ENCODE measurements at regions not wholly inside any gene's neighbourhood (a gene's known extent, or its start where the extent isn't known, plus 50 kb on each side); places are given as distances from the start of the nearest gene placed in this dataset.
"Not testable (repeated sequence)": the region's sequence is repeated elsewhere in the genome, so short reads cannot be mapped to it uniquely, and the experiment has no call there.

DNA sequence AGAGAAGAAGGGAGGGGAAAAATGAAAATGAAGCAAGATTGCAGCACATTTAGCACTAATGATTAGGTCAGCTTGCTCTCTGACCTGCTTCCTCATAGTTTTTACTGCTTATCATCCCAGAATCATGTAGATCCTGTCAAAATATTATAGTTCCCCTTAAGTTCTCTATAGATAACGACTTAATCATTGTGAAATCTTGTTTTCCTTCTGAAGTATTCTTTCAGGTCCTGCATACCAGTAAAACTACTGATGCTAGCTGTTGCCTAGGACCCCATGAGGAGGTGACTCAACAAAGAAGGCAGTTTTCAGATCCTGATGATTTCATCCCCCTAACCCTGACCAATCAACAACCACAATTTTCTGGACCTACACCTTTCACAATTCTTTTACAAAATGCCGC, 1131.7 kb downstream of the SLITRK5 start:
- no peaks in the 10 kb centered on the region for H4K20me1 ChIP-seq (ENCODE audit: insufficient read depth, low read depth, low read length)
- no peak overlapping the region for H3K27ac ChIP-seq (ENCODE audit: low read length)
- no peaks in the 10 kb centered on the region for H3K9me2 ChIP-seq (replicated peaks; ENCODE audit: insufficient read depth, low read length)
- H3K4me1 ChIP-seq (ENCODE audit: low read length): no peaks in the 10 kb centered on the region
- H3K36me3 ChIP-seq (ENCODE audit: insufficient read depth, low read length): no peaks in the 10 kb centered on the region; the same call in 1 of the 2 replicates
- H3K9me3 ChIP-seq (ENCODE audit: low read length): no peaks in the 10 kb centered on the region
- no peaks in the 10 kb centered on the region for H3K27me3 ChIP-seq (ENCODE audit: low read length)
- H3K4me3 ChIP-seq (ENCODE audit: low read length): no peak overlapping the region
- H3K4me2 ChIP-seq (ENCODE audit: low read depth, low read length, poor library complexity, severe bottlenecking): no peak overlapping the region
- no peak for DNase-seq
- H2AFZ ChIP-seq (ENCODE audit: low read length): peak overlapping the region; percentile 69
- H3K9ac ChIP-seq (ENCODE audit: low read length): no peak overlapping the region
- no peaks in the 10 kb centered on the region for H3K79me2 ChIP-seq (ENCODE audit: low read length)

DNA sequence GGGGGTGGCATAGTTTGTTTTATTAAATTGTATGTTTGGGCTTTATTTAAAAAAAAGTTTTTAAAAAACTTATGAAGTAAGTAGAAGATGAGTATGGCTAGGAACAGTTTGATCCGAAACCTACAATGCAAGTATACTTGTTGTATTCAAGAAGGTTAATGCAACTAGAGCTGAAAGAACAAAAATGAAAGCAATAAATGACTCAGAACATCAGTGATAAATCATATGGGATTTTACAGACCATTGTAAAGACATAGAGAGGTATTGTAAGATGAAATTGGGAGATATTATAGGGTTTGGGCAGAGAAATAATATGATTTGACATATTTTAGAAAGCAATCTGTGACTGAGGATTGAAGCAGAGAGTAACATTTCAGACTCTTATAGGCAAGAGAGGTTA, 1135.3 kb downstream of the SLITRK5 start:
- H2AFZ ChIP-seq (ENCODE audit: low read length): peak overlapping the region; percentile 89
- H3K4me1 ChIP-seq (ENCODE audit: low read length): no peaks in the 10 kb centered on the region
- no peak for DNase-seq
- H3K36me3 ChIP-seq (ENCODE audit: insufficient read depth, low read length): no peaks in the 10 kb centered on the region; the same call in 1 of the 2 replicates
- H4K20me1 ChIP-seq (ENCODE audit: insufficient read depth, low read depth, low read length): no peaks in the 10 kb centered on the region
- no peak overlapping the region for H3K27ac ChIP-seq (ENCODE audit: low read length)
- no peaks in the 10 kb centered on the region for H3K27me3 ChIP-seq (ENCODE audit: low read length)
- H3K9me3 ChIP-seq (ENCODE audit: low read length): peaks cover 11% of the 10 kb centered on the region
- no peak overlapping the region for H3K9ac ChIP-seq (ENCODE audit: low read length)
- H3K9me2 ChIP-seq (replicated peaks; ENCODE audit: insufficient read depth, low read length): no peaks in the 10 kb centered on the region
- no peak overlapping the region for H3K4me3 ChIP-seq (ENCODE audit: low read length)
- H3K79me2 ChIP-seq (ENCODE audit: low read length): no peaks in the 10 kb centered on the region
- H3K4me2 ChIP-seq (ENCODE audit: low read depth, low read length, poor library complexity, severe bottlenecking): no peak overlapping the region

DNA sequence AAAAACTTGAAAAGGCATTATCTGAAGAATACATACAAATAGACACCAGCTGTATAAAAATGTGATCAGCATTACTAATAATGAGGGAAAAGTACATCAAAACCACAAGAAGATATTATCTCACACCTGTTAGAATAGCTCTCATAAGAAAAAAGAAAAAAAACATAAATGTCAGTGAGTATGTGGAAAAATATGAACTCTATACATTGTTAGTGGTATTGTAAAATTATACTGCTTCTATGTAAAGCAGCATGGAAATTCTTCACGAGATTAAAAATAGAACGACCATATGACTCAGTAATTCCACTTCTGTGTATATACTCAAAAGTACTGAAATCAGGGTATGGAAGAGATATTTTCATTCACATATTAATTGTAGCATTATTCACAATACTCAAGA, 1146.4 kb downstream of the SLITRK5 start:
- no peaks in the 10 kb centered on the region for H3K36me3 ChIP-seq (ENCODE audit: insufficient read depth, low read length)
- no peak for DNase-seq

DNA sequence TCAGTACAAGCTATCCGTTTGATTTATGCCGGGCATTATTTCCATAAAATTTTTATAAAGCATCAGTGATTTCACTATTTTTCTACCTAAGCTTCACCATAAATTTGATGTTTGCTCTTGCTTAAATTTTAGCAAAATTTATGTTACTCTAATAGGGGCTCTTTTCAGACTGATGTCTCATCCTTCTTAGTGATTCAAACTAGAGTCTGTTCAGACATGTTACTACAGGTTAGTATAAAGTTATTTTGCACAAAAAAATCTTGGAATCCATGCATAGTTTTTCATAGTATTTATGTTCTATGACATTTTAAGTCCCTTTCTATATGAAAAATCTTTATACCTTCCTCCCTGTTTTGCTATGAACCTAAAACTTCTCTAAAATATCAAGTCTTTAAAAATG, 1151.9 kb downstream of the SLITRK5 start:
- Histone ChIP-seq H3K36me3 (ENCODE audit: insufficient read depth, low read length) (no peaks in the 10 kb centered on the region), H2AFZ (ENCODE audit: low read length) (no peak overlapping the region), H3K4me1 (ENCODE audit: low read length) (peaks cover 2% of the 10 kb centered on the region; the same call in 1 of the 2 replicates), H3K27me3 (ENCODE audit: low read length) (no peaks in the 10 kb centered on the region), H3K9ac (ENCODE audit: low read length) (no peak overlapping the region), H3K9me2 (replicated peaks; ENCODE audit: insufficient read depth, low read length) (no peaks in the 10 kb centered on the region), H3K4me3 (ENCODE audit: low read length) (no peak overlapping the region), H3K9me3 (ENCODE audit: low read length) (no peaks in the 10 kb centered on the region; the same call in 1 of the 2 replicates), H4K20me1 (ENCODE audit: insufficient read depth, low read depth, low read length) (no peaks in the 10 kb centered on the region), H3K27ac (ENCODE audit: low read length) (no peak overlapping the region), H3K79me2 (ENCODE audit: low read length) (no peaks in the 10 kb centered on the region), H3K4me2 (ENCODE audit: low read depth, low read length, poor library complexity, severe bottlenecking) (no peak overlapping the region)
- no peak for DNase-seq

More for the DNA sequence above, 1146.4 kb downstream of the SLITRK5 start:
- no peak overlapping the region for H2AFZ ChIP-seq (ENCODE audit: low read length)
- no peaks in the 10 kb centered on the region for H3K79me2 ChIP-seq (ENCODE audit: low read length)
- no peak overlapping the region for H3K27ac ChIP-seq (ENCODE audit: low read length)
- no peaks in the 10 kb centered on the region; the same call in 1 of the 2 replicates for H3K9me3 ChIP-seq (ENCODE audit: low read length)
- no peaks in the 10 kb centered on the region for H3K27me3 ChIP-seq (ENCODE audit: low read length)
- H3K9me2 ChIP-seq (replicated peaks; ENCODE audit: insufficient read depth, low read length): no peaks in the 10 kb centered on the region
- H3K4me3 ChIP-seq (ENCODE audit: low read length): no peak overlapping the region
- H3K4me1 ChIP-seq (ENCODE audit: low read length): no peaks in the 10 kb centered on the region
- no peak overlapping the region for H3K9ac ChIP-seq (ENCODE audit: low read length)
- H3K4me2 ChIP-seq (ENCODE audit: low read depth, low read length, poor library complexity, severe bottlenecking): no peak overlapping the region
- H4K20me1 ChIP-seq (ENCODE audit: insufficient read depth, low read depth, low read length): no peaks in the 10 kb centered on the region

DNA sequence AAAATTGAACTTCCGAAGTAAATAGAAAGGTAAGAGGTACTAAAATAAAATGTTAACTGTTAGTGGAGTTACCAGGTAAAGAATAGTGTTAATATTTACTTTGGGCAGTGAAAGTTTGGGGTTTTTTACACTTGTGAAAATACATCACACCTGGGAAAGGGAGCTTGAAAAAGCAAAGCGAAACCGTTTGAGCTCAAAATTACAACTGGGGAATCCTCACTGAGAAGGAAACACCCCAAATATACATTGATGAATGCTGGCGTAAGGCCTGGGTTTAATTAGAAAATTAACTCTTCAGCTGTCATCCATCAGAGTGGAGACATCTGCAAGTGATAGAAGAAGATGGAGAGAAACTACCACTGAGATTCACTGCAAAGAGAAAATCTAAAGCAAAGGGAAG, 1153.0 kb downstream of the SLITRK5 start:
- no peak overlapping the region for H3K4me3 ChIP-seq (ENCODE audit: low read length)

DNA sequence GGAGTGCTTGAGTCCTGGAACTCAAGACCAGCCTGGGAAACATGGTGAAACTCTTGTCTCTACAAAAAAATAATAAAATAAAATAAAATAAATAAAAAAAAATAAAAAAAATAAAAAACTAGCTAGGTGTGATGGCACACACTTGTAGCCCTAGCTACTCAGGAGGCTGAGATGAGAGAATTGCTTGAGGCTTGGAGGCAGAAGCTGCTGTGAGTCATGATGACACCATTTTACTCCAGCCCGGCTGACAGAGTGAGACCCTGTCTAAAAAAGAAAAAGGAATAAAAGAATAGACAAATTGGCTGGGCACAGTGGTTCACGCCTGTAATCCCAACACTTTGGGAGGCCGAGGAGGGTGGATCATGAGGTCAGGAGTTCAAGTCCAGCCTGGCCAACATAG, 1168.9 kb downstream of the SLITRK5 start:
- H2AFZ ChIP-seq (ENCODE audit: low read length): no peak overlapping the region

More for the DNA sequence above, 1153.0 kb downstream of the SLITRK5 start:
- H3K4me2 ChIP-seq (ENCODE audit: low read depth, low read length, poor library complexity, severe bottlenecking): peak overlapping the region; percentile 12
- no peak overlapping the region for H3K27ac ChIP-seq (ENCODE audit: low read length)
- H2AFZ ChIP-seq (ENCODE audit: low read length): peak overlapping the region; percentile 98
- peaks cover 2% of the 10 kb centered on the region for H3K9me3 ChIP-seq (ENCODE audit: low read length)
- H3K27me3 ChIP-seq (ENCODE audit: low read length): no peaks in the 10 kb centered on the region
- no peak overlapping the region for H3K9ac ChIP-seq (ENCODE audit: low read length)
- H4K20me1 ChIP-seq (ENCODE audit: insufficient read depth, low read depth, low read length): no peaks in the 10 kb centered on the region
- no peaks in the 10 kb centered on the region for H3K79me2 ChIP-seq (ENCODE audit: low read length)
- H3K9me2 ChIP-seq (replicated peaks; ENCODE audit: insufficient read depth, low read length): no peaks in the 10 kb centered on the region
- no peak for DNase-seq
- peaks cover 2% of the 10 kb centered on the region; the same call in 1 of the 2 replicates for H3K4me1 ChIP-seq (ENCODE audit: low read length)
- no peaks in the 10 kb centered on the region for H3K36me3 ChIP-seq (ENCODE audit: insufficient read depth, low read length)

DNA sequence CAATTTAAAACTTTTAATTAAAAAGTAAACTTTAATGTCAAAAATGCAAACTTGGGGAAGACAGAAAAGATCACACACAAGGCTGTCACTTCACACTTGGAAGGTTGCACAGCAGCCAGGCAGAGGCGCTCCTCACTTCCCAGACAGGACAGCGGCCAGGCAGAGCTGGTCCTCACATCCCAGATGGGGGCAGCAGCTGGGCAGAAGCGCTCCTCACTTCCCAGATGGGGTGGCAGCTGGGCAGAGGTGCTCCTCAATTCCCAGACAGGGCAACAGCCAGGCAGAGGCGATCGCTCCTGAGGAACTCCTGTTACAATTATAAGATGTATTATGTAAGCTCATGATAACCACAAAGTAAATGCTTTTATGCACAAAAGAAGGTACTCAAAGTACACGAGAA, 1181.1 kb downstream of the SLITRK5 start:
- H3K27me3 ChIP-seq (ENCODE audit: low read length); H3K4me1 ChIP-seq (ENCODE audit: low read length); H4K20me1 ChIP-seq (ENCODE audit: insufficient read depth, low read depth, low read length); H2AFZ ChIP-seq (ENCODE audit: low read length); H3K27ac ChIP-seq (ENCODE audit: low read length); DNase-seq; H3K79me2 ChIP-seq (ENCODE audit: low read length); H3K4me2 ChIP-seq (ENCODE audit: low read depth, low read length, poor library complexity, severe bottlenecking); H3K36me3 ChIP-seq (ENCODE audit: insufficient read depth, low read length); H3K4me3 ChIP-seq (ENCODE audit: low read length); H3K9me2 ChIP-seq (replicated peaks; ENCODE audit: insufficient read depth, low read length); H3K9ac ChIP-seq (ENCODE audit: low read length): not testable (repeated sequence)
- H3K9me3 ChIP-seq (ENCODE audit: low read length): peaks cover 14% of the 10 kb centered on the region

More for the DNA sequence above, 1168.9 kb downstream of the SLITRK5 start:
- Histone ChIP-seq H3K27me3 (ENCODE audit: low read length) (no peaks in the 10 kb centered on the region), H3K36me3 (ENCODE audit: insufficient read depth, low read length) (no peaks in the 10 kb centered on the region), H4K20me1 (ENCODE audit: insufficient read depth, low read depth, low read length) (no peaks in the 10 kb centered on the region), H3K4me2 (ENCODE audit: low read depth, low read length, poor library complexity, severe bottlenecking) (no peak overlapping the region), H3K9ac (ENCODE audit: low read length) (no peak overlapping the region), H3K4me1 (ENCODE audit: low read length) (no peaks in the 10 kb centered on the region), H3K9me3 (ENCODE audit: low read length) (no peaks in the 10 kb centered on the region; the same call in 1 of the 2 replicates), H3K27ac (ENCODE audit: low read length) (no peak overlapping the region), H3K79me2 (ENCODE audit: low read length) (no peaks in the 10 kb centered on the region), H3K9me2 (replicated peaks; ENCODE audit: insufficient read depth, low read length) (no peaks in the 10 kb centered on the region), H3K4me3 (ENCODE audit: low read length) (no peak overlapping the region)
- no peak for DNase-seq

DNA sequence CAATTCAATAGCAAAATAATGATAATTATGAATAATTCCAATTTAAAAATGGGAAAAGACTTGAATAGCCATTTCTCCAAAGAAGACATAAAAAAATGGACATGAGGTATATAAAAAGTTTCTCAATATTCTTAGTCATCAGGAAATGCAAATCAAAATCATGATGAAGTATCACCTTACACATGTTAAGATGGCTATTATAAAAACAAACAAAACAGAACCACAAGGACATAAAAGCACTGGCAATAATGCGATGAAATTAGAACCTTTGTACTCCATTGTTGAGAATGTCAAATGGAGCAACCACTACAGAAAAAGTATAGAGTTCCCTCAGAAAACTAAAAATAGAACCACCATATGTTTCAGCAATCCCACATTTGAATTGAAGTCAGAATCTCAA, 1186.1 kb downstream of the SLITRK5 start:
- Histone ChIP-seq H2AFZ (ENCODE audit: low read length) (peak overlapping the region; percentile 87; the same call in 1 of the 2 replicates), H3K9me3 (ENCODE audit: low read length) (no peaks in the 10 kb centered on the region; the same call in 1 of the 2 replicates), H3K36me3 (ENCODE audit: insufficient read depth, low read length) (peaks cover 4% of the 10 kb centered on the region; the same call in 1 of the 2 replicates), H3K27ac (ENCODE audit: low read length) (no peak overlapping the region), H4K20me1 (ENCODE audit: insufficient read depth, low read depth, low read length) (no peaks in the 10 kb centered on the region), H3K79me2 (ENCODE audit: low read length) (no peaks in the 10 kb centered on the region), H3K9ac (ENCODE audit: low read length) (no peak overlapping the region), H3K4me3 (ENCODE audit: low read length) (no peak overlapping the region), H3K9me2 (replicated peaks; ENCODE audit: insufficient read depth, low read length) (no peaks in the 10 kb centered on the region), H3K4me1 (ENCODE audit: low read length) (peaks cover 2% of the 10 kb centered on the region; the same call in 1 of the 2 replicates), H3K4me2 (ENCODE audit: low read depth, low read length, poor library complexity, severe bottlenecking) (no peak overlapping the region), H3K27me3 (ENCODE audit: low read length) (no peaks in the 10 kb centered on the region)
- DNase-seq: no peak
